SW 1271 (cell line): ENCODE measurements at regions not wholly inside any gene's neighbourhood (a gene's known extent, or its start where the extent isn't known, plus 50 kb on each side); places are given as distances from the start of the nearest gene placed in this dataset.
"Not testable (repeated sequence)": the region's sequence is repeated elsewhere in the genome, so short reads cannot be mapped to it uniquely, and the experiment has no call there.

Source experiments
- DNase-seq, 2 experiments: peaks; one replicate each; lab custom pipeline; 2025; lab: John Stamatoyannopoulos, UW

DNA sequence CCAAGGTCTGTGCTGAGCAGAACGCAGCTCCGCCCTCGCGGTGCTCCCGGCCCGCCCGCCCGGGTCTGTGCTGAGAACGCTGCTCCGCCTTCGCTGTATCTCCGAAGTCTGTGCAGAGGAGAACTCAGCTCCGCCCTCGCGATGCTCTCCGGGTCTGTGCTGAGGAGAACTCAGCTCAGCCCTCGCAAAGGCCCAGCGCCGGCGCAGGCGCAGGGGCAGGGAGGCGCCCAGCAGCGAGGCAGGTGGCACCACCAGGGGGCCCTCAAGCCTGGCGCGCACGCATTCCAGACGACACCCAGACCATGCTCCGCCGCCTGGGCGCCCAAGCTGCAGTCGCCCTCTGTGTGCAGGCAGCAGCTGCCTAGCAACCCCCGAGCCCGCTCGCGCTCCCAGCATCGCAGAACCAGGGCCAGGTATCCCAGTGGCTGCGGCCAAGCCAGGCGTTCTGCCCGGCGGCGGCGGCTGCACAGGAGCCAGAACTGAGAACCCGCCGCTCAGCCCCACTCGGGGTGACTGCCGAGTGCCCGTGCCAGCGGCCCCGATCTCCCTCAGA, 672.1 kb upstream of the DEFB115 start:
- DNase-seq = peak; percentile 65 to 79

DNA sequence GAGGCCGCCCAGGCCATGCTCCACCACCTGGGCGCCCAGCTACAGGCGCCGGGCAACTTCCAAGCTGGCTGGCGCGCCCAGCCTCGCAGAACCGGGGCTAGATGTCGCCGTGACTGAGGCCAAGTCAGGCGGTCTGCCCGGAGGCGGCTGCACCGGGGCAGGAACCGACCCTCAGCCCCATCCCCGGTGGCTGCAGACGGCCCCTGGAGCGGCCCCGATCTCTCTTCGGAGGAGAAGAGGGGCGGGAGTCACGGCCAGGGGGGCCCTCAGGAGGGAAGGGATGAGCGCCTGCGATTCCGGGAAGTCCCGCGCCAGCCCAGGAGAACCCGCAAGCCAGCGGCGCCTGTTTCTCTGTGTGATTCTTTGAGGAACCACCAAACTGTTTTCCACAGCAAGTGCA, 671.3 kb upstream of the DEFB115 start:
- not testable (repeated sequence) for DNase-seq

DNA sequence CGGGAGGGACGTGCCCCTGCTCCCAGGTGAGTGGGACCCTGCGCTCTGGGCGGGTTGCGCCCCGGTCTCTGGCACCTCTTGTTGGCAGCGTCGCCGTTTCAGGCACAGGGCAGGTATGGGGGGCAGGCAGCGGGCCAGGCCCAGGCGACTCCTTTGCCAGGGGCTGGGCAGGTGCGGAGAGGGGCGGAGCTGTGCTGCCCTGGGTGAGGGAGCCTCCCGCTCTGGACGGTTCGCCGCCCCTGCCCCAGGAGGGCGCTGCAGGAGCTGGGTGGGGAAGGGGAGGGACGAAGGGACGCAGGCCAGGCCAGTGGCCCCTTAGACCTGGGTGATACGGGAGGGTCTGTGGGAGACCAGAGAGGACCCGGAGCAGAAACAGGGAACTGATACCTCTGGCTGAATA, 663.9 kb upstream of the DEFB115 start:
- no peak for DNase-seq

DNA sequence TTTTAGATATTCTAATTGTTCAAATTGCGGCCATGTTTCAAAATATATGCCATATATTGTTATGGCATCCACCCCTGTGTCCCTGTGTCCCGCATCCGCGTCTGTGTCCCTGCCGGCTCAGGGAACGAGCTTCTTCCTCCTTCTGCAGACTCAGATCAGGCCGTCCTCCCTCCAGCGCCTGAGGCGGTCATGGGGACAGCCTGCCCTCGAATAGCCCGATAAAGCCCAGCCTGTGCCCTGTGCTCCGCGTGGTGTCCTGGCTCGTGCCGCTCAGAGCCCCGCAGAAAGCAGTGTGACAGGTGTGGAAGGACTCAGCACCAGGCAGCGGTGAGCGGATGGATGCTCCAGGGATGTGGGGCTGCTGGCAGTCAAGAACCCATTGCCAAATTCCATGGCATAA, 663.4 kb upstream of the DEFB115 start:
- no peak for DNase-seq

DNA sequence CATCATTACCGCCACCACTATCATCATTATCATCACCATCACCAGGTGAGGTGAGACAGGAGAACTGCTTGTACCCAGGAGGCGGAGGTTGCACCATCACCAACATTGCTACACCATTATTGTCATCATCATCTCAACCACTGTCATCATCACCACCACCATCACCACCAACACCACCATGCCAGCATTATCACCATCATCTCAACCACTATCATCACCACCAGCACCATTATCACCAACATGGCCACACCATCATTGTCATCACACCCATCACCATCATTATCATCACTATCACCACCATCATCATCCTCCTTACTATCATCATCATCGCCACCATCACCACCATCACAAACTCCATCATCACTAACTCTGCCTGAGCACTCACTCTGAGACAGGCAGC, 661.8 kb upstream of the DEFB115 start:
- DNase-seq = no peak

DNA sequence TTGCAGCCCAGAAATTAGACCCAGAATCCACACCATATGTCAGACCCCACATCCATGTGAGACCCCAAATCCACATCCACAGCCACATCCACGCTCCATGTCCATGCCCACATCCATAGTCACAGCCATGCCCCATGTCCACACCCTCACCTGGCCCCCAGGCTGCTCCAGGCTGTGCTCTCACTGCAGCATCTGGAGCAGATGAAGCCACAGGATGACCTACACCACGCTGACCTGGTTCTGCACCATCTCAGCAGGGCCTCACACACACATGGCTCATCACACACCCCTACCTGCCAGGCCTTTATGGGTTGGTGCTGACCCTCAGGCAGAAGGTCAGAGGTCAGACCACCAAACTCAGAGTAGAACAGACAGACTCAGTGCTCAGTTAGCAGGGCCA, 660.0 kb upstream of the DEFB115 start:
- not testable (repeated sequence) for DNase-seq

DNA sequence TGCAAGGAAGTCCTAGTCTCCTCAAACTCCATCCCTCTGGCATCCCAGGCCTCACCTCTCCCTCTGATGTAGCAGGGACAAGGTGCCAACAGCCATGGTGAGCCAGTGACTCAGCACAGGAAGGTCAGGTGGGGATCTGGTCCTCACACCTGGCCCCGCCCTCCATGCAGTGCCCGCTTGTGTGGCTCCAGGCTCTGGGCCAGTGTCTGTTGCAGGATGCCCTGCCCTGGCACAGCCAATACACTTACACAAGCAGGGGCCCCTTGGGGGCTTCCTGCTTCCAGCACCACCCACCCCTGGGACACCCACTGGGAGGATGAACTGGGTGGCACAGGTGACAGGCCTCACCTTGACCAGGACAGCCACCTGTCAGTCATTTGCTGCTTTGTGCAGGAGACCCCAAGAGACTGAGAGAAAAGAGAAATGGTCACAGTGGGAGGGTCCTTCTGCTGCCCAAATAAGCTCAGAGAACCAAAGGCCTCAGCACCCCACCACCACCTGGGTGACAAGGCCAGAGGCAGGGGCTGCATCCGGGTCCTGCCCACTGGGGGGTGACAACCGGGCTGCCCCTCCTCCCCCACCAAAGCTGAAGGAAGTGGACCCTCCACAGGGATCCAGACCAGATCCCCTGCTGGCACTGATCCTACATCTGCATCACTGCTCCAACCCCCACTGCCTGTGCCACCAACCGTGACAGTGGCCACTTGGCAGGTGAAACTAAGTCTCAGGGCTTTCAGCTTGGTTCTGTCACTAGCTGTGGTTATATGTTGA, 658.8 kb upstream of the DEFB115 start:
- DNase-seq = no peak

DNA sequence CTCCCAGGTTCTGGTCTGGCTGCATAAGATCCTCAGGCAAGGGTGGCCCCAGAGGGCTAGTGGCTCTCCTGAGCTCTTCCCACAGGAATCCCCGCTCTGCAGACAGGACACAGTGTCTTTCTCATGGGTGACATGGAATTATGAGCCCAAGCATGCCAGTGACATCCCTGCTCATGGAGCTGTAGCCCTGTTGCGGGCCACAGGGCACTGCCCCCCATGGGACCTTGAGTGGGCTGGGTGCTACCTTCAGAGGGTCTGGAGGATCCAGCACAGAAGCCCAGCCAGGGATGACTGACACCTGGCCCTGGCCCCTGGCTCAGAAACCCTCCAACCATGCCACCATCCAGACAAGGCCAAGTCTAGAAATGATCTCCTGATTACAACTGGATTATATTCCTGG, 657.5 kb upstream of the DEFB115 start:
- no peak for DNase-seq

DNA sequence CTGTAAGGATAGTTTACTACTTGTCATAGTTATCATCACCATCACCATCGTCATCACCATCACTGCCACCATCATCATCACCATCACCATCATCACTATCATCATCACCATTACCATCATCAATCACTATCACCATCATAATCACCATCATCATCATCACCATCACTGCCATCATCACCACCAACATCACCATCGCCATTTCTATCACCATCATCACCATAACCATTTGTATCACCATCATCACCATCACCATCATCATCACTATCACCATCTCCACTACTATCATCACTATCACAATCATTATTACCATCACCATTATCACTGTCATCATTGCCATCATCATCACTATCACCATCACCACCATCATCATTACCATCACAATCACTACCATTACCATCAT, 655.5 kb upstream of the DEFB115 start:
- no peak for DNase-seq

DNA sequence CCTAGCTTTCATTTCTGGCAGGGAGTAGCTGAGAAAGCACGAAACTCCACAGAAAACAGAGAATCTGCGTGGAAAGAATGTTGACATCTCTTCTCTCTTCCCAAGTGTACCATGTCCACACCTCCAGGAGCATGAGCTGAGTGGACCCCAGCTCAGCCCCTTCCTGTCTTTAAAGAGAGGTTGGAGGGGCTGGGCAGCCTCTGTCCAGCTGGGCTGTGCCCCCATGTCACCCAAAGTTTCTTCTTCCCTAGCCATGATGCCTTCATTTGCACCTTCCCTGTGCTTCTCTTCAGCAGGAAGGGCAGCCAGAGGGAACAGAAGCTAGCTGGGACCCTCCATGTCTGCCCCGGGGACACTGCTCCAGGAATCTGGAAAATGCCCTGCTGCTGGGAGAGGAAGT, 655.0 kb upstream of the DEFB115 start:
- DNase-seq = no peak

DNA sequence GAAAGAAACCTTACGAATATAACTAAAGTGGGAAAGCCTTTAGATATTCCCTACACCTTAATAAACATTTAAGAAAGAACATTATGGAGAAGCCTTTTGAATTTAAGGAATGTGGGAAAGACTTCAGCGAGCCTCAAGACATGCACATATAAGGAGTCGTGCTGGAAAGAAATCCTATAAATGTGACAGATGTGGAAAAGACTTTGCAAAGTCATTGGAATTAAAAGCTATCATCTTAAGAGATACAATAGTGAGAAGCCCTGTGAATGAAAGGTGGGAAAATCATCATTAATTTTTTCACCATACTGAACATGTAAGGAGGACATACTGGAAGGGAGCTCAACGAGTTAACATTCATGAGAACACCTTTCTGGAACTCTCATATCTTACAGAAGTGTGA, 650.5 kb upstream of the DEFB115 start:
- DNase-seq = no peak

DNA sequence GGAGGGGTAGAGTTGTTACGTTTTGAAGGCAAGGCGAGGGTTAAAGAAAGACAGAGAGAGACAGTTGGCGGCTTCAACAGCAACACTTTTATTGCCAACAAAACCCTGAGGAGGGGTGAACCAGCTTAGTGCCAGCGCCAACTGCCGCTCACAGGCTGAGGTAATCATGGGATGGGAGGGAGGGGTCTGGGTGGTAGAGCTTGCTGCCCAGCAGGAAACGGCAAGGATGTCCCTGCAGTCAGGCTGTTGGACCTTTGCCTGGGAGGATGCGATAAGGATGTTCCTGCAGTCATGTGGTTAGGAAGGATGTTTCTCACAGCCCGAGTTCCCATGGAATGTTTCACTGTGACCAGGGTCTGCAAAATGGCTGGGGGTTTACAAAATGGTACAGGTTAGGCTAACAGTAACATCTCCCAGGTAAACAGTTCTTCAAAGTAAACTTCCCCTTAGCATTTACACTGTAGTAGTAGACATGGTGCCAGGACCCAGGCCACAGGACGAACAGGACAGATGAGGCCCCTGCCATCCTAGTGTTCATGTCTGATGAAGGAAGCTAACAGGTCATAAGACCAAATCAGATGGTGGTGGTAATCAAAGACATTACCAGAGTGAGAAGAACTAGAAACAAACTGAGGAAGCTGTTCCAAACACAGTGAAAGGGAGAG, 647.3 kb upstream of the DEFB115 start:
- DNase-seq = no peak

DNA sequence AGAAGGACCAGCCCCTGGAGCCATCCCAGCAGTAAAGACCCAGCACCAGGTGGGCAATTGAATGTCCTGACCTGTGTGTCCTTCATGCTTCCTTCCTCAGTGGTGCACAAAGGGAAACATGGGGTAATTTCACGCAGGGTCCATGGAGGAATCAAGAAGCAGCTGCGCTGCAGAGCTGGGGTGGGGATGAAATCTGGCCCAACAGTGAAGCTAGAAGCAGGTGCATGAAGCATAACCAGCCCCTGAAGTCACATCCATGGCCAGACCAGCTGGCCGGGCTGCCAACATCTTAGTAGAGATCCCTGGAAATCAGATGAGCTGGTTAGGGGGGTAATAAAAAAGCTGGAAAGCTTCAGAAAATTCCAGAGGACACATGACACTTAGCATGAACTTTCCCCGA, 646.7 kb upstream of the DEFB115 start:
- no peak for DNase-seq

DNA sequence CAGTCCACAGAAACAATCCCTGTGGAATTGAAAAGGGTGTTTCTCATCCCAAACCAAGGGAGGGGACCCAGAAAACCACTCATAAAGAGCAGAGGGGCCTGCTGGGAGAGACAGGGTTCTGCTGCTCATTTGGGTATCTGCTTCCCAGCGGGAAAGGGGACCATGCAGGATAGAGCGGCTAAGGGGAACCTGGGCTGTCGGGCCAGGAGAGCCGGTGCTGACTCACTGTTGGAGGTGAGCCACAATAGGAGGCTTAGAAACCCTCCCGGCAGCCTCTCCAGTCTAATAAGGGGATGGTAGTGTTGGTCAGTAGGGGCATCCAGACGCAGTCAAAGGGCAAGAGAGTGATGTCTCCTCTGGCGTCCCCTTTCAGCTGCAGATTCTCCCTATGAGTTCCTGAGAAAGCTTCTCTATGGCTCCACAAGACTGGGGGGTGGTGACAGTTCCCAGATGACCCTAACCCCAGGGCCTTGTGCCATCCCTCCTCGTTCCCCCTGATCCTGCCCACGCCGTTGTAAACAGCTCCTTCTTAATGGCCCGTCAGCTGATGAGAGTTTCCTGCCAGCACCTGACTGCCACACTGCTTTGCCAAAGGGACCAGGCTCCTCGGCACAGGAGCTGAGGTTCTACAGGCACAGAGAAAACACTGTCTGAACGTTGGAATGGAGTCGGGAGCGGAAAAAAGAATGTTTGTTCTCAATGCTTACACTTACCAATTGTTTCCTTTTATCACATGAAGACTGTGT, 646.1 kb upstream of the DEFB115 start:
- DNase-seq = no peak

DNA sequence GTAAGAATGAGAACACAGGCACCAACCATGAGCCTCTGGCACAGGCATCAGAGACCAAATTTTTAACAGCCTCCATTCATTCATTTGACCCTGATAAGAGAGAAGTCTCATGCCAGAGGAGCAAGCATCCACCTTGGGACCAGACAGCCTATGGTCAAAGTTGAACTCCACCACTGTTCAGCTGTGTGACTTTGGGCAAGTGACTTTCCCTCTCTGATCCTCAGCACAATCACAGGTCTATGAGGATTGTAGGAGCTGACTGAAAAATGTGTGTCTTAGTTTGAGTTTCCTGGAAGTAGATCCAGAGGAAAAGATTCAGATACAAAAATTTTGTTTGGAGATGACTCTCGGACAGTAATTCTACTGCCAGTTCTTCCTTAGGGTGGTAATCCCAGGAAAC, 645.1 kb upstream of the DEFB115 start:
- no peak for DNase-seq

DNA sequence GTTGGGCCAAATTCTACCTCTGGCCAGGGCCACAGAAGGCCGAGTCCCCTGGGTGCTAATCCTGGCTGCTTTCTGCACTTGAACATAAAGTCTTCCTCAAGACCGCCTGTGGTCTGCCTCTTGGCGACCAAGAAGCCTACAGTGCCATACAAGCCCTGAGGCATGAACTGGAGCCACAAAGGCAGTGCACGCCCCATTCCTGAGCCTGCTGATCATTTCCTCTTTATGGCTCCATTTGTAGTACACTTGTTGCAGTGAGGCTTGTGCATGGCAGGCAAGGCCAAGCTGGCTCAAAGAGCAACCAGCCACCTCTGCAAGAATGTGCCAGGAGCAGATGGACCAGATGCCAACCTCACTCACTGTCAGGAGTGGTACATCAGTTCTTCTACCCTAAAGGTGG, 636.1 kb upstream of the DEFB115 start:
- DNase-seq = not testable (repeated sequence)

DNA sequence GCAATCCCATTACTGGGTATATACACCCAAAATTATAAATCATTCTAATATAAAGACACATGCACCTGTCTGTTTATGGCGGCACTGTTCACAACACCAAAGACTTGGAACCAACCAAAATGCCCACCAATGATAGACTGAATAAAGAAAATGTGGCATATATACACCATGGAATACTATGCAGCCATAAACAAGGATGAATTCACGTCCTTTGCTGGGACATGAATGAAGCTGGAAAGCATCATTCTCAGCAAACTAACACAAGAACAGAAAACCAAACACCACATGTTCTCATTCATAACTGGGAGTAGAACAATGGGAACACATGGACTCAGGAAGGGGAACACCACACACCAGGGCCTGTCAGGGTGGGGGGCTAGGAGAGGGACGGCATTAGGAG, 633.2 kb upstream of the DEFB115 start:
- not testable (repeated sequence) for DNase-seq

DNA sequence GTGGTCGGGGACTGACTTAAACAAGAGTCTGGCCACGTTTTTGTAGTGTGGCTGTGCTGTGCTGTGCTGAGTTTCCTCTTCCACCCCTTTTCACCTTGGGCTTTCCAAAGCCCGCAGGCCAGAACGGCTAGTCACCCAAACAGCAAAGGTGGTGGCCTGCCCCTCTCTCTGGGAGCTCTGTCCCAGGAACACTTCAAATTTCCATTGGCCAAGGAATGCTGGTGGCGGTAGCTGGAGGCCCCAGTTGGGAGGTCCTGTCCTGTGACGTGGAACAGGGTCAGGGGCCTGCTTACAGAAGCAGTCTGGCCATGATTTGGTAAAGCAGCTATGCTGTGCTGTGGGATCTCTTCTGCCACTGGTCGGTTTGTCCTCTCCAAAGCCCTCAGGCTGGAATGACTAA, 628.1 kb upstream of the DEFB115 start:
- DNase-seq = not testable (repeated sequence)

DNA sequence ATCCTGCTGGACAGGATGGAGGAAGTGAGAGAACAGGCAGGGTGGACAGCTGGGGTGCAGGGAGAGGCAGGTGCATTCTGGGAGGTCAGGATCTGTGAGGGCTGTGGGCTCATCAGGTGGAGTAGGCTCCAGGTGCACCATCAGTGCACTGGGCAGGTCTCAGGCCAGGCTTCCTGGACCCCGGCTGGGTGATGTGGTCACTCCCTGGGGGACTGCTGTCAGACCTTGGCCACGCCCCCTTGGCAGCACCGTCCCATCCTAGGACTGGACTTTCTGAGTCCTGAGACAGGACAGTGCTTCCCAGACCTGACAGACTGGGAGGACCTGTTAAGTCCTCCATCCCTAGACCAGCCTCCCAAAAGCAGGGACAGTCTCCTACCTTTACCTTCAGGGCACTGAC, 626.7 kb upstream of the DEFB115 start:
- no peak for DNase-seq

DNA sequence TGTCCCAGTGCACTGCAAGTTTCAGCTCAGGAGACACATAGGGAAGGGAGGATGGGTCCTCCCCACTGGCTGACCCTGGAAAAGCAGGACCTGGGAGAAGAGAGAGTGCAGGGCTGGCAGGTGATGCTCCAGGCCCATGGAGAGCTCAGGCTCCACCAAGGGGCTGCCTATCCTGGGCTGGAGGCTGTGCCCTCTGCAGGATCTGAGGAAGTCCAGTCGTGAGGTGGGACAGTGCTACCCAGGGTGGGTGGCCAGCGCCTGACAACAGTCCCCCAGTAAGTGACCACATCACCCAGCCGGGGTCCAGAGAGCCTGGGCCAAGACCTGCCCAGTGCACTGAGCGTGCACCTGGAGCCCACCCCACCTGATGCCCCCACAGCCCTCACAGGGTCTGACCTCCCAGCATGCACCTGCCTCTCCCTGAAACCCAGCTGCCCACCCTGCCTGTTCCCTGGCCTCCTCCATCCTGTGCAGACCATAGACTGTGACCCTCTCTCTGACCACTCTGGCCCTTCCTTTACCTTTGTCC, 626.1 kb upstream of the DEFB115 start:
- DNase-seq = not testable (repeated sequence)

DNA sequence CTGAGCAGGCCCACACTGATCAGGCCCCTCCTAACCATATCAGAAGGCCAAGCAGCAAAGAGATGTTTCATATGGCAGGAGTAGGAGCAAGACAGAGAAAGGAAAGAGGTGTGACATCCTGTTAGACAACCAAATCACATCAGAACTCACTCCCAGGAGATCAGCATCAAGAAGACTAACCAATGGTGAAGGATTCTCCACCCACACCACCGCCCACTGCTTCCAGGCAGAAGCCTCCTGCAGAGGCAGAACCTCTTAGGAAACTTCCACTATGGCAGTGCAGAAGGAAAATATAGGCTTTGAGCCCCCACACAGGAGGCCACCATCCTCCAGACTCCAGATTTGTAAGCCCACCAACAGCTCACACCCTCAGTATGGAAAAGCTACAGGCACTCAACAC, 624.7 kb upstream of the DEFB115 start:
- DNase-seq = not testable (repeated sequence)

DNA sequence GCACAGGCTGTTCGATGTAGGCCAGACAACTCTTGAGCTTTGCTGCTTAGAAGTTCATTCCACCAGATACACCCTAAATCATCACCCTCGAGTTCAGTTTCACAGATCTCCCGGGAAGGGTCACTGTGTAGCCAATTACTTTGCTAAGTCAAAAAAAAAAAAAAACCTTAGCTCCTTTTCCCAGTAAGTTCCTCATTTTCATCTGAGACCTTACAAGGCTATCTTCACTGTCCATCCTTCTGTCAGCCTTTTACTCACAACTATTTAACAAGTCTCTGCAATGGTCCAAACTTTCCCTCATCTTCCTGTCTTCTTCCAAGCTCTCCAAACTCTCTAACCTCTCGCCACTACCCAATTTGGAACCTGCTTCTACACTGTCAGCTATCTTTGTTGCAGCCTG, 615.9 kb upstream of the DEFB115 start:
- not testable (repeated sequence) for DNase-seq
